ENCODE measurements at regions not wholly inside any gene's neighbourhood (a gene's known extent, or its start where the extent isn't known, plus 50 kb on each side); places are given as distances from the start of the nearest gene placed in this dataset.

DNA sequence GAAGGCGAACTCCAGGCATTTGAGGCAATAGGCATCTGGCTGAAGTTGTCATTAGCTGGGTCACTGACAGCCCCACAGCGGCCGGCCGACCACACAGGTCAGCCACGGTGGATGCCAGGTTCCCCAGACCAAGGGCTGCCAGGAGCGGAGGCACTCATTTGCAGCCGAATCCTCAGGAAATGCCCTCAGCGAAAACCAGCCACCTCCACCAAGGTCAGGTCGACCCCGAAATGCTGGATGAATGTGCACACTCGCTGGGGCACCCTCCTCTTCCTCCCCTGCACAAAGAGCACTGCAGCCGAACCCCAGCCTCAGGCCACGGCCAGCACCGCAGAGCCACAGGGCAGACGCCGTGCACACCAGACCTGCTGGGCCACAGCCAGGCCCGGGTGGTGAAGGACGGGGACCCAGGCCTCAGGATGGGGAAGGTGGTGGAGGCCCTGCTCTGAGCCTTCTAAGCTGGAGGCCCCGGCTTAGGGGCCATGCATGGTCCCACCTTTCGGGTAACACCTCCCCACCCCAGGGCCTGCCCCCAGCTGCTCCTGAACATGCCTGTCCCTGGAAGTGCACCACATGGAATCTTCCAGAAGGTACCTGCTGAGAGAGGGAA lies 206.0 kb downstream of the BRD1 start:
- H3K9me3 ChIP-seq (ENCODE audit: control insufficient read depth in 5 of 5, low read length in 5 of 5) = no peaks in the 10 kb centered on the region
- H3K27ac ChIP-seq (ENCODE audit: low read depth, low read length) = no peak overlapping the region
- no peak overlapping the region for H3K9ac ChIP-seq (ENCODE audit: low read length in 5 of 5)
- no peak overlapping the region for H3K4me3 ChIP-seq (ENCODE audit: low read depth in 1 of 5, low read length in 5 of 5)
- H3K36me3 ChIP-seq (ENCODE audit: control insufficient read depth in 5 of 5, insufficient read depth in 5 of 5, low read length in 5 of 5) = peaks cover 0 to 3% (median 0%) of the 10 kb centered on the region in 5 donors
- peaks cover 0 to 22% (median 5%) of the 10 kb centered on the region in 5 donors for H3K27me3 ChIP-seq (ENCODE audit: control insufficient read depth in 5 of 5, insufficient read depth in 4 of 5, low read length in 5 of 5)
- H3K4me1 ChIP-seq (ENCODE audit: control insufficient read depth in 5 of 5, insufficient read depth in 5 of 5, low read length in 5 of 5) = no peaks in the 10 kb centered on the region

- Histone ChIP-seq H3K27ac (ENCODE audit: low read depth, low read length) (no peak overlapping the region), H3K9ac (ENCODE audit: low read length in 5 of 5) (no peak overlapping the region), H3K4me3 (ENCODE audit: low read depth in 1 of 5, low read length in 5 of 5) (no peak overlapping the region), H3K27me3 (ENCODE audit: control insufficient read depth in 5 of 5, insufficient read depth in 4 of 5, low read length in 5 of 5) (peaks cover 0 to 19% (median 5%) of the 10 kb centered on the region in 5 donors), H3K36me3 (ENCODE audit: control insufficient read depth in 5 of 5, insufficient read depth in 5 of 5, low read length in 5 of 5) (no peaks in the 10 kb centered on the region), H3K9me3 (ENCODE audit: control insufficient read depth in 5 of 5, low read length in 5 of 5) (no peaks in the 10 kb centered on the region), H3K4me1 (ENCODE audit: control insufficient read depth in 5 of 5, insufficient read depth in 5 of 5, low read length in 5 of 5) (no peaks in the 10 kb centered on the region)
Measured at GRCh38 chr22:49620666-49621065, 207.0 kb downstream of the BRD1 start.

- H3K9ac ChIP-seq (ENCODE audit: low read length in 5 of 5) = no peak overlapping the region
- H3K4me3 ChIP-seq (ENCODE audit: low read depth in 1 of 5, low read length in 5 of 5) = no peak overlapping the region
- H3K9me3 ChIP-seq (ENCODE audit: control insufficient read depth in 5 of 5, low read length in 5 of 5) = peaks cover 0 to 1% (median 0%) of the 10 kb centered on the region in 5 donors
- no peaks in the 10 kb centered on the region for H3K4me1 ChIP-seq (ENCODE audit: control insufficient read depth in 5 of 5, insufficient read depth in 5 of 5, low read length in 5 of 5)
- H3K27me3 ChIP-seq (ENCODE audit: control insufficient read depth in 5 of 5, insufficient read depth in 4 of 5, low read length in 5 of 5) = peaks cover 0 to 19% (median 5%) of the 10 kb centered on the region in 5 donors
- H3K36me3 ChIP-seq (ENCODE audit: control insufficient read depth in 5 of 5, insufficient read depth in 5 of 5, low read length in 5 of 5) = peaks cover 0 to 2% (median 0%) of the 10 kb centered on the region in 5 donors
- H3K27ac ChIP-seq (ENCODE audit: low read depth, low read length) = no peak overlapping the region
Measured at GRCh38 chr22:49620003-49620556, 207.6 kb downstream of the BRD1 start.

DNA sequence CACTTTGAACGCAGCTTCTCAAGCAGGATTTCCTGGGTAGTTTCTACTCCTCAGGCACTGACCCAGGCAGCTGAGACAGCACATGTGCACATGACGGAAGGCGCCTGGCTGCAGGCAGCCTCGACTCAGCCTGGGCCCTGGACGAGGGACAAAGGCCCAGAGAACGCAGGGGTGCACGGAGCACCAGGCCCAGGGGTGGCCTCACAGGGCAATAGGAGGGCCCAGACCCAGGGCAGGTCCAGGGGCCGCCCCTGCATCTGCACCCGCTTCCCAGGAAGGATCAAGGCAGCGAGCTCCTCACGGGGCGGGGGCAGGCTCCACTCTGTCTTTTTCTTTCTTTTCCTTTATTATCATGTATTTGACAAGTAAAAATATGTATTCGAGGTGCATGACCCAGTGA lies 208.4 kb downstream of the BRD1 start:
- Histone ChIP-seq H3K27me3 (ENCODE audit: control insufficient read depth in 5 of 5, insufficient read depth in 4 of 5, low read length in 5 of 5) (peaks cover 0 to 19% (median 5%) of the 10 kb centered on the region in 5 donors), H3K4me1 (ENCODE audit: control insufficient read depth in 5 of 5, insufficient read depth in 5 of 5, low read length in 5 of 5) (no peaks in the 10 kb centered on the region), H3K4me3 (ENCODE audit: low read depth in 1 of 5, low read length in 5 of 5) (no peak overlapping the region)

DNA sequence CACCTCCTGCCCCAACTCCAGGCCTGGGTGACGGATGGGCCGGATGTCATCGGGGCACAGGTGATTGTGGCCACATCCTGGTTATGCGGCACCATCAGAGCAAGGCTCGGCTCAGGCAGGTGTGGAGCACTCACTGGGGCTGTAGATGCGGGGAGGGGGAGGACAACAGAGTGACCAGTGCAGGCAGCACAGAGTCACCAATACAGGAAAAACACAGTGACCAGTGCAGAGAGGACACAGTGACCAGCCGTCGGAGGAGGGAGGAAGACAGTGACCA lies 209.1 kb downstream of the BRD1 start:
- Histone ChIP-seq H3K4me1 (ENCODE audit: control insufficient read depth in 5 of 5, insufficient read depth in 5 of 5, low read length in 5 of 5) (no peaks in the 10 kb centered on the region), H3K9me3 (ENCODE audit: control insufficient read depth in 5 of 5, low read length in 5 of 5) (peaks cover 0 to 3% (median 0%) of the 10 kb centered on the region in 5 donors), H3K4me3 (ENCODE audit: low read depth in 1 of 5, low read length in 5 of 5) (no peak overlapping the region), H3K27me3 (ENCODE audit: control insufficient read depth in 5 of 5, insufficient read depth in 4 of 5, low read length in 5 of 5) (peaks cover 0 to 19% (median 5%) of the 10 kb centered on the region in 5 donors), H3K9ac (ENCODE audit: low read length in 5 of 5) (no peak overlapping the region), H3K27ac (ENCODE audit: low read depth, low read length) (no peak overlapping the region), H3K36me3 (ENCODE audit: control insufficient read depth in 5 of 5, insufficient read depth in 5 of 5, low read length in 5 of 5) (peaks cover 0 to 5% (median 0%) of the 10 kb centered on the region in 5 donors)

More for the DNA sequence above, 208.4 kb downstream of the BRD1 start:
- H3K27ac ChIP-seq (ENCODE audit: low read depth, low read length) = no peak overlapping the region
- H3K9ac ChIP-seq (ENCODE audit: low read length in 5 of 5) = no peak overlapping the region
- peaks cover 0 to 5% (median 0%) of the 10 kb centered on the region in 5 donors for H3K36me3 ChIP-seq (ENCODE audit: control insufficient read depth in 5 of 5, insufficient read depth in 5 of 5, low read length in 5 of 5)
- H3K9me3 ChIP-seq (ENCODE audit: control insufficient read depth in 5 of 5, low read length in 5 of 5) = peaks cover 0 to 3% (median 0%) of the 10 kb centered on the region in 5 donors

GRCh38 chr22:49617866-49618676 lies 209.6 kb downstream of the BRD1 start:
- Histone ChIP-seq H3K9me3 (ENCODE audit: control insufficient read depth in 5 of 5, low read length in 5 of 5) (peaks cover 0 to 8% (median 5%) of the 10 kb centered on the region in 5 donors), H3K27ac (ENCODE audit: low read depth, low read length) (no peak overlapping the region), H3K27me3 (ENCODE audit: control insufficient read depth in 5 of 5, insufficient read depth in 4 of 5, low read length in 5 of 5) (peaks cover 0 to 17% (median 7%) of the 10 kb centered on the region in 5 donors), H3K4me1 (ENCODE audit: control insufficient read depth in 5 of 5, insufficient read depth in 5 of 5, low read length in 5 of 5) (no peaks in the 10 kb centered on the region), H3K4me3 (ENCODE audit: low read depth in 1 of 5, low read length in 5 of 5) (no peak overlapping the region), H3K36me3 (ENCODE audit: control insufficient read depth in 5 of 5, insufficient read depth in 5 of 5, low read length in 5 of 5) (peaks cover 0 to 5% (median 0%) of the 10 kb centered on the region in 5 donors), H3K9ac (ENCODE audit: low read length in 5 of 5) (no peak overlapping the region)

GRCh38 chr22:49617264-49617663 lies 210.4 kb downstream of the BRD1 start:
- Histone ChIP-seq H3K27me3 (ENCODE audit: control insufficient read depth in 5 of 5, insufficient read depth in 4 of 5, low read length in 5 of 5) (peaks cover 0 to 13% (median 7%) of the 10 kb centered on the region in 5 donors), H3K27ac (ENCODE audit: low read depth, low read length) (no peak overlapping the region), H3K9me3 (ENCODE audit: control insufficient read depth in 5 of 5, low read length in 5 of 5) (peaks cover 4 to 13% (median 11%) of the 10 kb centered on the region in 5 donors), H3K4me3 (ENCODE audit: low read depth in 1 of 5, low read length in 5 of 5) (no peak overlapping the region), H3K9ac (ENCODE audit: low read length in 5 of 5) (no peak overlapping the region), H3K4me1 (ENCODE audit: control insufficient read depth in 5 of 5, insufficient read depth in 5 of 5, low read length in 5 of 5) (no peaks in the 10 kb centered on the region), H3K36me3 (ENCODE audit: control insufficient read depth in 5 of 5, insufficient read depth in 5 of 5, low read length in 5 of 5) (peaks cover 0 to 5% (median 0%) of the 10 kb centered on the region in 5 donors)

- H3K36me3 ChIP-seq (ENCODE audit: control insufficient read depth in 5 of 5, insufficient read depth in 5 of 5, low read length in 5 of 5) = peaks cover 0 to 5% (median 0%) of the 10 kb centered on the region in 5 donors
- peaks cover 4 to 13% (median 11%) of the 10 kb centered on the region in 5 donors for H3K9me3 ChIP-seq (ENCODE audit: control insufficient read depth in 5 of 5, low read length in 5 of 5)
- H3K4me3 ChIP-seq (ENCODE audit: low read depth in 1 of 5, low read length in 5 of 5) = no peak overlapping the region
- H3K9ac ChIP-seq (ENCODE audit: low read length in 5 of 5) = no peak overlapping the region
- peaks cover 0 to 10% (median 4%) of the 10 kb centered on the region in 5 donors for H3K27me3 ChIP-seq (ENCODE audit: control insufficient read depth in 5 of 5, insufficient read depth in 4 of 5, low read length in 5 of 5)
- H3K27ac ChIP-seq (ENCODE audit: low read depth, low read length) = no peak overlapping the region
- no peaks in the 10 kb centered on the region for H3K4me1 ChIP-seq (ENCODE audit: control insufficient read depth in 5 of 5, insufficient read depth in 5 of 5, low read length in 5 of 5)
Measured at GRCh38 chr22:49616356-49617231, 211.1 kb downstream of the BRD1 start.

GRCh38 chr22:49614966-49615965 lies 212.4 kb downstream of the BRD1 start:
- Histone ChIP-seq H3K4me3 (ENCODE audit: low read depth in 1 of 5, low read length in 5 of 5) (no peak overlapping the region), H3K4me1 (ENCODE audit: control insufficient read depth in 5 of 5, insufficient read depth in 5 of 5, low read length in 5 of 5) (no peaks in the 10 kb centered on the region), H3K27me3 (ENCODE audit: control insufficient read depth in 5 of 5, insufficient read depth in 4 of 5, low read length in 5 of 5) (peaks cover 0 to 10% (median 4%) of the 10 kb centered on the region in 5 donors), H3K9me3 (ENCODE audit: control insufficient read depth in 5 of 5, low read length in 5 of 5) (peaks cover 4 to 15% (median 11%) of the 10 kb centered on the region in 5 donors), H3K27ac (ENCODE audit: low read depth, low read length) (no peak overlapping the region), H3K36me3 (ENCODE audit: control insufficient read depth in 5 of 5, insufficient read depth in 5 of 5, low read length in 5 of 5) (peaks cover 0 to 8% (median 0%) of the 10 kb centered on the region in 5 donors), H3K9ac (ENCODE audit: low read length in 5 of 5) (no peak overlapping the region)
